ENCODE measurements at regions not wholly inside any gene's neighbourhood (a gene's known extent, or its start where the extent isn't known, plus 50 kb on each side); places are given as distances from the start of the nearest gene placed in this dataset.
A peak's percentile ranks its signal among the peaks of the same experiment; 100 is the strongest.

- TF ChIP-seq KMT2B (CRISPR knock-in tag; IDR thresholded peaks at IDR 0.05) (peak; percentile 82; the same call in 1 of the 2 replicates), CBFB (CRISPR knock-in tag; IDR thresholded peaks at IDR 0.05) (peak; percentile 54; the same call in 1 of the 2 replicates), RERE (CRISPR knock-in tag; IDR thresholded peaks at IDR 0.05; ENCODE audit: low read depth) (peak; percentile 94; the same call in 1 of the 2 replicates), ZNF232 (CRISPR knock-in tag; IDR thresholded peaks at IDR 0.05; ENCODE audit: borderline replicate concordance) (peak; percentile 42; the same call in 1 of the 2 replicates), FOXO4 (CRISPR knock-in tag; conservative IDR thresholded peaks at IDR 0.05) (no peak), PLRG1 (conservative IDR thresholded peaks at IDR 0.05) (no peak), SCMH1 (CRISPR knock-in tag; IDR thresholded peaks at IDR 0.05; ENCODE audit: borderline replicate concordance) (no peak), GATAD2A (CRISPR knock-in tag; IDR thresholded peaks at IDR 0.05) (peak; percentile 86), ZNF7 (CRISPR knock-in tag; IDR thresholded peaks at IDR 0.05) (peak; percentile 68; the same call in 1 of the 2 replicates), ZNF562 (CRISPR knock-in tag; IDR thresholded peaks at IDR 0.05; ENCODE audit: borderline replicate concordance) (no peak), UBTF (CRISPR knock-in tag; IDR thresholded peaks at IDR 0.05) (no peak), KMT2A (CRISPR knock-in tag; IDR thresholded peaks at IDR 0.05) (peak; percentile 79), ZNF503 (CRISPR knock-in tag; IDR thresholded peaks at IDR 0.05) (peak; percentile 98)
- TF ChIP-seq, protein P1, sequence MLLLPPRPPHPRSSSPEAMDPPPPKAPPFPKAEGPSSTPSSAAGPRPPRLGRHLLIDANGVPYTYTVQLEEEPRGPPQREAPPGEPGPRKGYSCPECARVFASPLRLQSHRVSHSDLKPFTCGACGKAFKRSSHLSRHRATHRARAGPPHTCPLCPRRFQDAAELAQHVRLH (CRISPR knock-in tag; IDR thresholded peaks at IDR 0.05; ENCODE audit: borderline replicate concordance, low read depth) = peak; percentile 96
- TF ChIP-seq, protein P2, sequence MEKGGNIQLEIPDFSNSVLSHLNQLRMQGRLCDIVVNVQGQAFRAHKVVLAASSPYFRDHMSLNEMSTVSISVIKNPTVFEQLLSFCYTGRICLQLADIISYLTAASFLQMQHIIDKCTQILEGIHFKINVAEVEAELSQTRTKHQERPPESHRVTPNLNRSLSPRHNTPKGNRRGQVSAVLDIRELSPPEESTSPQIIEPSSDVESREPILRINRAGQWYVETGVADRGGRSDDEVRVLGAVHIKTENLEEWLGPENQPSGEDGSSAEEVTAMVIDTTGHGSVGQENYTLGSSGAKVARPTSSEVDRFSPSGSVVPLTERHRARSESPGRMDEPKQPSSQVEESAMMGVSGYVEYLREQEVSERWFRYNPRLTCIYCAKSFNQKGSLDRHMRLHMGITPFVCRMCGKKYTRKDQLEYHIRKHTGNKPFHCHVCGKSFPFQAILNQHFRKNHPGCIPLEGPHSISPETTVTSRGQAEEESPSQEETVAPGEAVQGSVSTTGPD (CRISPR knock-in tag; IDR thresholded peaks at IDR 0.05) = no peak
- TF ChIP-seq, protein P3, sequence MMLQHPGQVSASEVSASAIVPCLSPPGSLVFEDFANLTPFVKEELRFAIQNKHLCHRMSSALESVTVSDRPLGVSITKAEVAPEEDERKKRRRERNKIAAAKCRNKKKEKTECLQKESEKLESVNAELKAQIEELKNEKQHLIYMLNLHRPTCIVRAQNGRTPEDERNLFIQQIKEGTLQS (CRISPR knock-in tag; IDR thresholded peaks at IDR 0.05) = no peak; the same call in 1 of the 2 replicates
Observed at GRCh38 chr6:56399672-56400263, 152.4 kb upstream of the COL21A1 start (continued).

Data from HepG2 (cell line).